Immature natural killer cell (primary cell): ENCODE measurements at regions not wholly inside any gene's neighbourhood (a gene's known extent, or its start where the extent isn't known, plus 50 kb on each side); places are given as distances from the start of the nearest gene placed in this dataset.

Experiments used
- DNase-seq, 3 donors: peaks; one replicate each; pipeline ENCODE4 v3.0.0; 2022; ENCODE audit warnings: mixed read lengths in 1 of 3
- H3K27ac Mint-ChIP-seq, 6 donors: one replicate each; pipeline ENCODE4 v1.8.0; 2020; ENCODE audit warnings: mixed read lengths in 6 of 6, mild to moderate bottlenecking in 5 of 6, inconsistent platforms in 4 of 6, moderate library complexity in 3 of 6
- H3K27me3 Mint-ChIP-seq, 3 donors: one replicate each; pipeline ENCODE4 v1.8.0; 2020 to 2021; ENCODE audit warnings: low read depth in 3 of 3, mild to moderate bottlenecking in 3 of 3, mixed read lengths in 3 of 3, moderate library complexity in 3 of 3, inconsistent platforms in 1 of 3
- H3K36me3 Mint-ChIP-seq, 3 donors: one replicate each; pipeline ENCODE4 v1.8.0; 2020; ENCODE audit warnings: mixed read lengths in 3 of 3, inconsistent platforms in 2 of 3, mild to moderate bottlenecking in 2 of 3
- H3K4me1 Mint-ChIP-seq, 2 donors: one replicate each; pipeline ENCODE4 v1.8.0; 2020; ENCODE audit warnings: inconsistent platforms in 2 of 2, mild to moderate bottlenecking in 2 of 2, mixed read lengths in 2 of 2, moderate library complexity in 1 of 2
- H3K4me3 Mint-ChIP-seq, 5 donors: one replicate each; pipeline ENCODE4 v1.8.0; 2020; ENCODE audit warnings: mild to moderate bottlenecking in 5 of 5, mixed read lengths in 5 of 5, inconsistent platforms in 3 of 5, moderate library complexity in 3 of 5
- H3K9me3 Mint-ChIP-seq, 6 donors: one replicate each; pipeline ENCODE4 v1.8.0; 2020; ENCODE audit warnings: mild to moderate bottlenecking in 6 of 6, mixed read lengths in 6 of 6, inconsistent platforms in 4 of 6, moderate library complexity in 3 of 6

DNA sequence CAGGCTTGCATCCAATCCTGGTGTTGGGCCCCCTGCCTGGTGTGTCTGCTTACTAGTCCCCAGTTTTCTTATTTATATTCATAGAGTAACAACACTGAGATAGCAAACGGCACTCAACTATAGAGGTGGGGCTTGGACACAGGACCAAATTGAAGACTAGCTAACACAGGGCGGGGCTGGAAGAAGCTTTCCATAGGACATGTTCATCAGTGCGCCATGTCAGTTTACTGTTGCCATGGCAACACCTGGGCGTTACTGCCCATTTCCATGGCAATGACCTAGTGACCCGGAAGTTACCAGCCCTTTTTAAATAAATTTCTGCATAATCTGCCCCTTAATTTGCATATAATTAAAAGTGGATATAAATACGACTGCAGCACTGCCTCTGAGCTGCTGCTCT, 275.5 kb upstream of the TMEM132C start:
- peaks cover 0 to 12% (median 4%) of the 10 kb centered on the region in 6 donors for H3K9me3 Mint-ChIP-seq

DNA sequence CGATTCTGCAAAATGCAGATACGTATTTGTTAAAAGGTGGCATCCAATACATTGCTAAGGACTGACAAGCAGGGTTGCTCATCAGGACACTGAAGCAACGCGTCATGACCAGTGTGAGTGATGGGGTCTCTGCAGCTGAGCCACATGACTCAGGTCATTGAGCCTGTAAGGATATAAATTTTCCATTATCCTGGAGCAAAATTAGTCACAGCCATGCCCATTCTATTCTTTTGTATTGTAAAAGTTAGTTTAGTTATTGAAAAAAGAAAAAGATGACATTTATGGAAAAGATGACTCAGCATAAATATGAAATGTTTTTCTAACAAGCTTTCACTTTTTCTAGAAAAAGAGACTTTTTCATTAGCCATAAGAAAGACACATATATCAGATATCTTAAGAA, 268.0 kb upstream of the TMEM132C start:
- Mint-ChIP-seq H3K27ac (no peak overlapping the region), H3K4me3 (no peak overlapping the region), H3K4me1 (no peaks in the 10 kb centered on the region), H3K27me3 (peaks cover 0 to 4% (median 0%) of the 10 kb centered on the region in 3 donors), H3K9me3 (peaks cover 0 to 11% (median under 1%) of the 10 kb centered on the region in 6 donors), H3K36me3 (no peaks in the 10 kb centered on the region)
- DNase-seq: no peak

More for the DNA sequence above, 275.5 kb upstream of the TMEM132C start:
- Mint-ChIP-seq H3K36me3 (no peaks in the 10 kb centered on the region), H3K27me3 (peaks cover 0 to 3% (median 1%) of the 10 kb centered on the region in 3 donors), H3K27ac (no peak overlapping the region), H3K4me1 (no peaks in the 10 kb centered on the region), H3K4me3 (no peak overlapping the region)
- no peak for DNase-seq

DNA sequence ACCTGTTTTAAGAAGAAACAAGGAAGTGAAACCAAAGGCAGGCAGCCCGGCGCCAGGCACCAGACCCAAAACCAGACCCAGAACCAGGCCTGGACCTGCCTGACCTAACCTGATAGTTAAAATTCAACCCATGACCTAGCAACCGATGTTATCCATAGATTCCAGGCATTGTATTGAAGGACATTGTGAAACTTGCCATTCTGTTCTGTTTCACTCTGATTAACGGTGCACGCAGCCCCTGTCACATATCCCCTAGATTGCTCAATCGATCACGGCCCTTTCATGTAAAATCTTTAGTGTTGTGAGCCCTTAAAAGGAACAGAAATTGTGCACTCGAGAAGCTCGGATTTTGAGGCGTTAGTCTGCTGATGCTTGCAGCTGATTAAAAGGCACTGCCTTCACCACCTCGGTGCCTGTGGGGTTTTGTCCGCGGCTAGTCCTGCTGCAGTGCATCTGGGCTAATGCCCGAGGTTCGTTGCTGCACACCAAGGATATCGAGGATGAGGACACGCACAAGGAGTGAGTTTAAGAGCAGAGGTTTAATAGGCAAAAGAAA, 262.5 kb upstream of the TMEM132C start:
- Mint-ChIP-seq H3K4me1 (no peaks in the 10 kb centered on the region), H3K9me3 (peaks cover 0 to 4% (median 0%) of the 10 kb centered on the region in 6 donors), H3K27me3 (peaks cover 0 to 4% (median 0%) of the 10 kb centered on the region in 3 donors), H3K4me3 (no peak overlapping the region), H3K27ac (no peak overlapping the region), H3K36me3 (no peaks in the 10 kb centered on the region)
- DNase-seq: no peak

DNA sequence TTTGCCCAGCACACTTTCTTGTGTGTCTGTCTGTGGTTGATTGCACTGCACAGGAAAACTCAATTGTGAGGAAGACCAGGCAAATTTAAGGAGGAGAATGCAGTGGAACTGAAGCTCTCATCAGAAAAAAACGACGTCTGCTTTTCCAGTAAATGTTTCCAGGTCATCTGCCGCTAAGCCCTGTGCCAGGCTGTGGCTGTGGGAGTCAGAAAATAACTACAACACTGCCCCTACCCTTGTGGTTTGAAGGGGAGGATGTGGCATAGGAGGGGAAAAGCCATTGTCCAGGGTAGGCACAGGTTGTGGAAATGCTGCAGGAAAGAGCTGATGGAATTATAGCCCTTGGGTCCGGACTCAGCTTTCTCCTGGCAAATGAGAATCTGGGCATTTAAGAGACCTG, 259.7 kb upstream of the TMEM132C start:
- no peaks in the 10 kb centered on the region for H3K4me1 Mint-ChIP-seq
- H3K4me3 Mint-ChIP-seq: no peak overlapping the region
- no peak for DNase-seq
- H3K27me3 Mint-ChIP-seq: peaks cover 0 to 2% (median 0%) of the 10 kb centered on the region in 3 donors
- H3K27ac Mint-ChIP-seq: no peak overlapping the region
- peaks cover 0 to 2% (median 0%) of the 10 kb centered on the region in 6 donors for H3K9me3 Mint-ChIP-seq
- no peaks in the 10 kb centered on the region for H3K36me3 Mint-ChIP-seq

DNA sequence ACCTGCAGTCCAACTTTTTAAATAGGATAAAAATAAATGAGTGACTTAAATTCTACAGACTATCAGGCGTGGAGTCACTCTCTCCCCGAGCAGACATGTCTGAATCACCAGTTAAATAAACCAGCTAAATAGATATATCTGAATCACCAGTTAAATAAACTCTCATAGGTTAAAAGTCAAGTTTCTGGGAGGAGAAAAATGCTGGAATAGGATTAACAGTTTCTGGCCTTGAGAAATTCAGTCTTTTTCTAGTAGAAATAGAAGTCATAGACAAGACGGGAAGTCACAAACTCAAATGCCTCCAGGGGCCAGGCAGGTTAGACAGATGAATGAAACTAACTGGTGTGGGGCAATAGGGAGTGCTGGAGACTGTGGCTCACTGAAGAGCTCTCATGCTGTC, 258.6 kb upstream of the TMEM132C start:
- Mint-ChIP-seq H3K9me3 (no peaks in the 10 kb centered on the region), H3K27ac (no peak overlapping the region), H3K4me1 (no peaks in the 10 kb centered on the region), H3K36me3 (no peaks in the 10 kb centered on the region), H3K4me3 (no peak overlapping the region), H3K27me3 (peaks cover 0 to 2% (median 0%) of the 10 kb centered on the region in 3 donors)
- no peak for DNase-seq

DNA sequence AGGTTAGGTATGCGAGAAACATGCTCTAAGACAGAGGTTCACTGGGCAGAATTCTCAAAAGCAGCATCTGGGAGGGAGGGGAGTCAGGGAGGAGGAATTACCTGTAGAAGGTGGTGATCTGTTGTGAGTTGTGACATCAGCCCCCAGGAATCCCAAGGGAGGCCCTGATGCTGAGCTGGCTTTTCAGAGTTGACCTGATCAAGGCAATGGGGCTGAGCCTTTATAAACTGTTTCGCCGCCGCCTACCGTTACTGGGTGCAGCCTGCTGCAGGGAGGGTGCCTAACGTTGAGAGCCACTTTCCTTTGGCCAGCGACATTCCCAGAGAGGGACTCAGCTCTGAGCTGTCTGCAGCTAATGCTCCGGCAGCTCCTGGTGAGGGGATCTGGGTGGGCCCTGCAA, 257.9 kb upstream of the TMEM132C start:
- Mint-ChIP-seq H3K27ac (no peak overlapping the region), H3K4me3 (no peak overlapping the region), H3K9me3 (no peaks in the 10 kb centered on the region), H3K27me3 (peaks cover 0 to 2% (median 0%) of the 10 kb centered on the region in 3 donors), H3K36me3 (no peaks in the 10 kb centered on the region), H3K4me1 (no peaks in the 10 kb centered on the region)
- no peak for DNase-seq

DNA sequence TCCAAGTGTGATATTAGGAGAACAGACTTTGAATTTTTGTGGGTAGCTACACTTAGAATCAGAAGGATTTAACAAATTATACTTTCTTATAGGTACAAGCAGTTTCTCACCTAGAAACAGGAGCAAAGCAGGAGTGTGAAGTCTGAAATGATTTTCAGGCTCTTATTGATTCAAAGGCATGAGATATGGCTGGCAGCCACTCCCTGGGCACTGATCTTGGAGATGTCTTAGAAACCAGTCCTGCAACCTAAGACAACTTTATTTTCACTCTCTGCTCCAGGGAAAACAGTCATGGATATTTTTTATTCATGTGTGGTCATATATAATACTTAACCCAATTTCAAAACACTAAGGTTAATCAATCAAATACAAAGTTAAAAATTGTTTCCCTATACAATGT, 254.9 kb upstream of the TMEM132C start:
- Mint-ChIP-seq H3K4me1 (no peaks in the 10 kb centered on the region), H3K36me3 (no peaks in the 10 kb centered on the region), H3K27me3 (peaks cover 0 to 2% (median 0%) of the 10 kb centered on the region in 3 donors), H3K9me3 (peaks cover 0 to 2% (median 0%) of the 10 kb centered on the region in 6 donors), H3K27ac (no peak overlapping the region), H3K4me3 (no peak overlapping the region)
- DNase-seq: no peak

DNA sequence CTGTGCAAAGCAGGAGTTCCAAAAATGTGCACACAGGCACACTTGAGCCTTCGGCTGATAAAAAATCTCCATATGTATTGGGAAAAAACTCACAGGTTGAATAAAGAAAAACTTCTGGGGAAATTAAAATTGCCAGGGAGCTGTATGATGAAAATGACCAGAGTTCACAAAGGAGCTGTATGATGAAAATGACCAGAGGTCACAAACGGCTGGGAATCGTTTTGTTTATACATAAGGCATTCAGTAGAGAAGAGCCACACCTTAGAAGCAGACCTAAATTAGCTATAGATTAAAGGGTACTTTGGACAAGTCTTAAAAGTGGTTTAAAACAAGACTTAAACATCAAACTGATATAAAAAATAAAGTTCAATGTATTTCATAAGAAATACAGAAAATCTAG, 251.7 kb upstream of the TMEM132C start:
- DNase-seq: no peak
- no peak overlapping the region for H3K27ac Mint-ChIP-seq
- H3K9me3 Mint-ChIP-seq: peaks cover 0 to 6% (median 0%) of the 10 kb centered on the region in 6 donors
- no peaks in the 10 kb centered on the region for H3K36me3 Mint-ChIP-seq
- peaks cover 0 to 2% (median 0%) of the 10 kb centered on the region in 3 donors for H3K27me3 Mint-ChIP-seq
- no peak overlapping the region for H3K4me3 Mint-ChIP-seq
- no peaks in the 10 kb centered on the region for H3K4me1 Mint-ChIP-seq

DNA sequence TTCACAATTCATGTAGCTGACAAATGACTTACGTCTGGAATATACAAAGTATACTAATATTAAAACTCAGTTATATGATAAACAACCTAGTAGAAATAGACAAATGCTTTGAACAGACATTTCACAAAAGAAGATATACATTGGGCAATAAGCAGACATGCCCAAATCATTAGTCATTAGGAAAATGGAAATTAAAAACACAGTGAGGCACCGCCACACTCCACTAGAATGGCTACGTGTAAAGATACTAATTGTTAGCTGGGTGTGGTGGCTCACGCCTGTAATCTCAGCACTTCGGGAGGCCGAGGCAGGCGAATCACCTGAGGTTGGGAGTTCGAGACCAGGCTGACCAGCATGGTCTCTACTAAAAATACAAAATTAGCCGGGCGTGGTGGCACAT, 248.9 kb upstream of the TMEM132C start:
- Mint-ChIP-seq H3K4me1 (no peaks in the 10 kb centered on the region), H3K9me3 (peaks cover 0 to 9% (median 0%) of the 10 kb centered on the region in 6 donors), H3K27me3 (peaks cover 0 to 2% (median 0%) of the 10 kb centered on the region in 3 donors), H3K27ac (no peak overlapping the region), H3K36me3 (no peaks in the 10 kb centered on the region), H3K4me3 (no peak overlapping the region)
- no peak for DNase-seq

DNA sequence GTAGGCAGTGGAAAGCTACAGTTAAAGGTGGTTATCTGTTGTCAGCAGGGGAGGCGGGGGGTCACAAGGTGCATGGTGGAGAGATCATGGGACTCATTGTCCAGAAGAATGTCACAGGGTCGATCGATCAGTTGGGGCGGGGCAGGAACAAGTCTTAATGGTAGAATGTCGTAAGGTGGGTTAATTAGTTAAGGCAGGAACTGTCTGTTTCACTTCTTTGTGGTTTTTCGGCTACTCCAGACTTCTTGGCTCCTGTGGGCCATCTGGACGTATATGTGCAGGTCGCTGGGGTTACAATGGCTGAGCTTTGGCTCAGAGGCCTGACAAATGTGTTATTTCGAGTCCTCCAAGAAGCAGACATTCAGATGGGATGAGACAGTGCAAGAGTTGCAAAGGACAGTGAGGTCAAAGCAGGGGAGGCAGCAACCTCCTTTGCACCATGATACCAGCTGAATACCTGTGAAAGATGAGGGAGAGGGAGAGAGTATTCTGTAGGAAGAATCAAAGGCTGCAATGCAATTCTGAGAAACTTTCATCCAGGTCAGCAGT, 246.9 kb upstream of the TMEM132C start:
- DNase-seq: no peak
- H3K36me3 Mint-ChIP-seq: no peaks in the 10 kb centered on the region
- no peak overlapping the region for H3K27ac Mint-ChIP-seq
- peaks cover 0 to 11% (median 0%) of the 10 kb centered on the region in 6 donors for H3K9me3 Mint-ChIP-seq
- peaks cover 0 to 2% (median 0%) of the 10 kb centered on the region in 3 donors for H3K27me3 Mint-ChIP-seq
- H3K4me3 Mint-ChIP-seq: no peak overlapping the region
- H3K4me1 Mint-ChIP-seq: no peaks in the 10 kb centered on the region

DNA sequence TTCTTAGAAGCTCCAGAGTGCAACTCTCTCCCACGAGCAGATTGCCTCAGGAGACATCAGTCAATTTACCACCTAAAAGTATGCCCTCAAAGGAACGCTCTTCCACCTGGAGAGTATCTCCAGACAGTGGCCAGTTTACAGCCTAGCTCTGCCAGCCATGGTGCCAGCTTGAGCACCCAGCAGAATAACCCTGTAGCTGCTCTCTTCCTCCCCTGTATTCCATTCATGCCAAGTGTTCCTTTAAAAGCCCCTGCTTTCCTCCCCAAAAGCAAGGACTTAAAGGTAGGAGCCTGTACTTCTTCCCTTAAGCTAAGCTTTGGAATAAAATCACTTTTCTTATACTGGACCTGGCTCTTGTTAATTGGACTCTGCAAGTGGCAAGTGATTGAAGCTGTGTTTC, 245.4 kb upstream of the TMEM132C start:
- Mint-ChIP-seq H3K36me3 (no peaks in the 10 kb centered on the region), H3K4me1 (no peaks in the 10 kb centered on the region), H3K27ac (no peak overlapping the region), H3K4me3 (no peak overlapping the region), H3K9me3 (peaks cover 0 to 11% (median under 1%) of the 10 kb centered on the region in 6 donors), H3K27me3 (peaks cover 0 to 2% (median 0%) of the 10 kb centered on the region in 3 donors)
- no peak for DNase-seq

DNA sequence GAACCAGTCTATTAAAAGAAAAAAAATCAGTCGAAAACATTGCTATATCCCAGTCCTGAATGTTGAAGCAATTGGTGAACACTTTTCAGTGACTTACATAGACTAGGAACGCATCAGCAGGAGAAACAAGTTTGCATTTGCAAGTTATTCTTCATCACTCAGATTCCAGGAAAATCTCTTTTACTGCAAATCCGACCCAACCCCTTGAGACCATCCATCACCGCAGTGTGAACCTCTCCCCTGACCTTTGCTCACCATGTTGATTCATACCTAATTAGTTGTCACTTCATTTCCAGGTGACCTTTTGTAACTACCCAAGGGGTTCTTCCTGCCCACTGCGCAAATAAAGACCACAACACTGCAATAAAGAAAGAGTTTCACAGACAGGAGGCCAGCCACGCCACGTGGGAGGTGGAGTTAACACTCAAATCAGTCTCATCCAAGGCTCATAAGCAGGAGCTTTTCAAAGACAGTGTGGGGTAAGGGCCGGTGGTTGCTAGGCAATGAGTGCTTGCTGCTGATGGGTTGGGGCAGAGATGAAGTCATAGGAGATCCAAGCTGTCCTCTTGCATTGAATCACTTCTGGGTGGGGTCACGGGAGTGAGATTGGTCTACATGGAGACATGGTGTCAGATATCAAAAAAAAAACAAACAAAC, 241.3 kb upstream of the TMEM132C start:
- H3K36me3 Mint-ChIP-seq: no peaks in the 10 kb centered on the region
- H3K4me3 Mint-ChIP-seq: no peak overlapping the region
- no peak for DNase-seq
- peaks cover 0 to 6% (median 4%) of the 10 kb centered on the region in 3 donors for H3K27me3 Mint-ChIP-seq
- H3K27ac Mint-ChIP-seq: no peak overlapping the region
- peaks cover 0 to 10% (median under 1%) of the 10 kb centered on the region in 6 donors for H3K9me3 Mint-ChIP-seq
- no peaks in the 10 kb centered on the region for H3K4me1 Mint-ChIP-seq

DNA sequence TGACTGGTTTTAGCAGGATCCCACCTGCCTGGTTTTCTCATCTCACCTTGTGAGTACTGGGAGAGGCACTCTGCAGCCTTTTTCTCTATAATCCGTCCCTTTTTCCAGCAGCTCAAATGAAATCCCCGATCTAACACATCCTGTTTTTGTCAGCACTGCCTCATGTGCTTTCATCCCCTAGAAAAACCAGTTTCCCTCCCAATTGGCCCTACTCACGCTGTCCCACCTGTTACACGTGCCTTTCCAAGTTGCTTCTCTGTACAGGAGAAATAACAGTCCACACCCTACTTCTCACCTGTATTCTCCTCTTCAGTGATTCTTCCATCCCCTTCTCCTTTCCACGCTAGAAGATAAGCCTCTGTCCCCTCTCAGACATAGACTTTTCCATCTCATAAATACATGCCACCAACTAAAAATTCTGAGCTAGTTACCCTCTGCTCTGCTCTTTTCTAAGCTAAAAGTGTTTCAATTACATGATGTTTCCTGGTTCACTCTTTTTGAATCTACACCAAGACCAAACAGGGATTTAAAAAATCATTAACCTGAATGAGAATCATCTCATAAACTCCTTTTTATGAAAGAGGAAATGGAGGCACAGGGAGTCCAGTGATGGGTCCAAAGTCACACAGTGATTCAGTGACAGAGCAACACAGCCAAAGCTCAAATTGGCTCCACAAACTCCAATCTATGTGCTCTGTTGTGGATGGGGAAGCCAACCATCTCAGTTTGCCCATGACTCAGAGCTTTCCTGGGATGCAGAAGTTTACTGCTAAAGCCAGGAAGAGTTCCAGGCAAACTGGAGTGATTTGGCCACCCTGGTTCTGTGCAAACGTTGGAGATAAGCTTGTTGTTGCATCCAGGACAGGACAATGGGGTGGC, 240.0 kb upstream of the TMEM132C start:
- no peaks in the 10 kb centered on the region for H3K36me3 Mint-ChIP-seq
- H3K4me1 Mint-ChIP-seq: no peaks in the 10 kb centered on the region
- peaks cover 0 to 10% (median under 1%) of the 10 kb centered on the region in 6 donors for H3K9me3 Mint-ChIP-seq
- H3K27ac Mint-ChIP-seq: no peak overlapping the region
- H3K27me3 Mint-ChIP-seq: peaks cover 0 to 6% (median 4%) of the 10 kb centered on the region in 3 donors
- DNase-seq: no peak
- no peak overlapping the region for H3K4me3 Mint-ChIP-seq

DNA sequence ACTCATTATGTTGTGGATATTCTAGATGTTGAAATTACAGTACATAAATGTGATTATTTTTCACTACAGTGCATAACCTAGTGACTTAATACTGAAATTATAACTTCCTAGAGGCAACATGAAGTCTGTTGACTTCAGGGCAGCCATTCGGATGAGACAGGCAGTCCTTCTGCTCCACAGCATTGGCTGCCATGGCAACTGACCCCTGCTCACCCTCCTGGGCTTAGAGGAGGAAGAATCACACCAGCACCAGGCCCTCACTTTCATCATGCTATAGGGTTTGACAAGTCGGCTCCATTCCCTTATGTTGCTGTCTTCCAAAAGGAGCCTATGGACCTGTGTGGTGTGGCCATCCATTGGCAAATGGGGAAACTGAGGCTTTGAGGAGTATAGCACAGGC, 233.5 kb upstream of the TMEM132C start:
- Mint-ChIP-seq H3K4me1 (no peaks in the 10 kb centered on the region), H3K27ac (no peak overlapping the region), H3K27me3 (peaks cover 0 to 8% (median 4%) of the 10 kb centered on the region in 3 donors), H3K4me3 (no peak overlapping the region), H3K36me3 (no peaks in the 10 kb centered on the region), H3K9me3 (peaks cover 0 to 3% (median 0%) of the 10 kb centered on the region in 6 donors)
- no peak for DNase-seq
